ENCODE measurements at regions not wholly inside any gene's neighbourhood (a gene's known extent, or its start where the extent isn't known, plus 50 kb on each side); places are given as distances from the start of the nearest gene placed in this dataset.

- TF ChIP-seq PHTF2 (CRISPR knock-in tag; IDR thresholded peaks at IDR 0.05) (no peak), ZFP91 (CRISPR knock-in tag; IDR thresholded peaks at IDR 0.05) (no peak), CEBPB (tag; IDR thresholded peaks at IDR 0.05) (peak; percentile 54; the same call in 1 of the 2 replicates), ZFP1 (CRISPR knock-in tag; IDR thresholded peaks at IDR 0.05) (no peak)
- TF ChIP-seq, protein P1, sequence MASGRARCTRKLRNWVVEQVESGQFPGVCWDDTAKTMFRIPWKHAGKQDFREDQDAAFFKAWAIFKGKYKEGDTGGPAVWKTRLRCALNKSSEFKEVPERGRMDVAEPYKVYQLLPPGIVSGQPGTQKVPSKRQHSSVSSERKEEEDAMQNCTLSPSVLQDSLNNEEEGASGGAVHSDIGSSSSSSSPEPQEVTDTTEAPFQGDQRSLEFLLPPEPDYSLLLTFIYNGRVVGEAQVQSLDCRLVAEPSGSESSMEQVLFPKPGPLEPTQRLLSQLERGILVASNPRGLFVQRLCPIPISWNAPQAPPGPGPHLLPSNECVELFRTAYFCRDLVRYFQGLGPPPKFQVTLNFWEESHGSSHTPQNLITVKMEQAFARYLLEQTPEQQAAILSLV (tag; IDR thresholded peaks at IDR 0.05), result no peak
Measured at GRCh38 chr7:42289473-42289872, 52.5 kb upstream of the GLI3 start (continued).

Data from K562 (cell line).